OCI-LY3 (cell line): ENCODE measurements at regions not wholly inside any gene's neighbourhood (a gene's known extent, or its start where the extent isn't known, plus 50 kb on each side); places are given as distances from the start of the nearest gene placed in this dataset.

ENCODE experiments used
- CTCF ChIP-seq: fragments of 200-600, 300-600 bp; sonication (generic); IDR thresholded peaks from 2 replicates; pipeline ENCODE4 v1.5.1; 2014; ENCODE audit warnings: antibody characterized with exemption, low read length, low read depth
- EZH2phosphoT487 ChIP-seq: fragments of 200-600 bp; shearing (Covaris generic); IDR thresholded peaks from 2 replicates; pipeline ENCODE4 v1.6.1; 2018; ENCODE audit warnings: antibody characterized with exemption, mixed run types, low read depth

GRCh38 chr3:83622526-83622925, 1336.3 kb upstream of the CADM2 start:
- no peak for TF ChIP-seq EZH2phosphoT487
- TF ChIP-seq CTCF: no peak
